BLaER1 treated with 17β-estradiol and CSF1 and Interleukin-3, amounts not matched to agents 10 nM and 100 nM (cell line): ENCODE measurements at regions not wholly inside any gene's neighbourhood (a gene's known extent, or its start where the extent isn't known, plus 50 kb on each side); places are given as distances from the start of the nearest gene placed in this dataset.

Source experiments
- H3K27ac ChIP-seq, 11 experiments: shearing (Covaris generic); formaldehyde crosslinking; 2 replicates each; pipeline ENCODE4 v1.8.1; 2022
- H3K27me3 ChIP-seq, 11 experiments: shearing (Covaris generic); formaldehyde crosslinking; 2 replicates each; pipeline ENCODE4 v1.8.1; 2022
- H3K36me3 ChIP-seq, 11 experiments: shearing (Covaris generic); formaldehyde crosslinking; 2 replicates each; pipeline ENCODE4 v1.8.1; 2022
- H3K4me1 ChIP-seq, 10 experiments: shearing (Covaris generic); formaldehyde crosslinking; 2 replicates each; pipeline ENCODE4 v1.8.1; 2022
- H3K4me2 ChIP-seq, 11 experiments: shearing (Covaris generic); formaldehyde crosslinking; 2 replicates each; pipeline ENCODE4 v1.8.1; 2022
- H3K4me3 ChIP-seq, 10 experiments: shearing (Covaris generic); formaldehyde crosslinking; 2 replicates each; pipeline ENCODE4 v1.8.1; 2022
- H3K9ac ChIP-seq, 11 experiments: shearing (Covaris generic); formaldehyde crosslinking; 2 replicates each; pipeline ENCODE4 v1.8.1; 2022
- H3K9me3 ChIP-seq, 11 experiments: shearing (Covaris generic); formaldehyde crosslinking; replicated peaks in 1 of 11; 2 replicates each; pipeline ENCODE4 v1.8.1; 2022
- H4K20me1 ChIP-seq, 11 experiments: shearing (Covaris generic); formaldehyde crosslinking; 2 replicates each; pipeline ENCODE4 v1.8.1; 2022
- Cebpa-rat ChIP-seq, 11 experiments: shearing (Covaris generic); IDR thresholded peaks; 2 replicates each; pipeline ENCODE4 v1.8.1; 2022

- no peak for TF ChIP-seq Cebpa-rat (IDR thresholded peaks at IDR 0.05)
- H3K36me3 ChIP-seq: no peaks in the 10 kb centered on the region
- H3K9me3 ChIP-seq: no peaks in the 10 kb centered on the region
- no peaks in the 10 kb centered on the region for H4K20me1 ChIP-seq
- H3K27me3 ChIP-seq: no peaks in the 10 kb centered on the region; a peak in 1 of 22 replicates
- peaks cover 0 to 2% (median 0%) of the 10 kb centered on the region in 10 experiments; a peak in 3 of 20 replicates for H3K4me1 ChIP-seq
- no peak overlapping the region for H3K4me2 ChIP-seq
- H3K9ac ChIP-seq: no peak overlapping the region
- no peak overlapping the region for H3K27ac ChIP-seq
- H3K4me3 ChIP-seq: no peak overlapping the region
These were observed 144.0 kb downstream of the CYSLTR2 start for GRCh38 chr13:48797761-48798160.

GRCh38 chr13:48798180-48798579, 144.5 kb downstream of the CYSLTR2 start:
- no peaks in the 10 kb centered on the region for H3K4me1 ChIP-seq
- no peaks in the 10 kb centered on the region for H3K36me3 ChIP-seq
- H4K20me1 ChIP-seq: no peaks in the 10 kb centered on the region
- no peak overlapping the region for H3K4me2 ChIP-seq
- H3K27ac ChIP-seq: no peak overlapping the region
- no peak for TF ChIP-seq Cebpa-rat (IDR thresholded peaks at IDR 0.05)
- H3K9ac ChIP-seq: no peak overlapping the region
- peaks cover 0 to under 1% (median 0%) of the 10 kb centered on the region in 11 experiments; a peak in 1 of 22 replicates for H3K27me3 ChIP-seq
- H3K9me3 ChIP-seq: peaks cover 0 to under 1% (median 0%) of the 10 kb centered on the region in 11 experiments; a peak in 1 of 22 replicates
- H3K4me3 ChIP-seq: no peak overlapping the region

GRCh38 chr13:48801255-48801654, 147.5 kb downstream of the CYSLTR2 start:
- Histone ChIP-seq H3K27ac (no peak overlapping the region), H3K4me2 (no peak overlapping the region), H3K27me3 (peaks cover 0 to 6% (median 0%) of the 10 kb centered on the region in 11 experiments; a peak in 1 of 22 replicates), H3K4me3 (no peak overlapping the region), H3K4me1 (peaks cover 0 to 17% (median 10%) of the 10 kb centered on the region in 10 experiments; a peak in 15 of 20 replicates), H3K36me3 (no peaks in the 10 kb centered on the region), H3K9me3 (peaks cover 0 to 7% (median 0%) of the 10 kb centered on the region in 11 experiments; a peak in 1 of 22 replicates), H4K20me1 (no peaks in the 10 kb centered on the region), H3K9ac (no peak overlapping the region)
- TF ChIP-seq Cebpa-rat (IDR thresholded peaks at IDR 0.05): no peak

GRCh38 chr13:48804821-48805601, 151.3 kb downstream of the CYSLTR2 start:
- H3K9ac ChIP-seq: no peak overlapping the region
- peaks cover 0 to 22% (median 10%) of the 10 kb centered on the region in 10 experiments; a peak in 15 of 20 replicates for H3K4me1 ChIP-seq
- peak overlapping the region in 8 of 11 experiments; percentile 6 to 57 (median 32); a peak in 11 of 22 replicates for H3K4me2 ChIP-seq
- H3K4me3 ChIP-seq: no peak overlapping the region
- H4K20me1 ChIP-seq: no peaks in the 10 kb centered on the region
- H3K9me3 ChIP-seq: peaks cover 0 to 7% (median 0%) of the 10 kb centered on the region in 11 experiments; a peak in 1 of 22 replicates
- H3K27ac ChIP-seq: no peak overlapping the region
- peaks cover 0 to 6% (median 0%) of the 10 kb centered on the region in 11 experiments; a peak in 1 of 22 replicates for H3K27me3 ChIP-seq
- no peaks in the 10 kb centered on the region for H3K36me3 ChIP-seq
- no peak for TF ChIP-seq Cebpa-rat (IDR thresholded peaks at IDR 0.05)

- Histone ChIP-seq H3K4me3 (no peak overlapping the region), H3K4me2 (peak overlapping the region in 3 of 11 experiments; percentile 34 to 57 (median 57); a peak in 3 of 22 replicates), H3K27me3 (peaks cover 0 to 6% (median 0%) of the 10 kb centered on the region in 11 experiments; a peak in 1 of 22 replicates), H3K9ac (no peak overlapping the region), H3K27ac (no peak overlapping the region), H3K9me3 (peaks cover 0 to 7% (median 0%) of the 10 kb centered on the region in 11 experiments; a peak in 1 of 22 replicates), H3K4me1 (peaks cover 0 to 22% (median 10%) of the 10 kb centered on the region in 10 experiments; a peak in 15 of 20 replicates), H4K20me1 (no peaks in the 10 kb centered on the region), H3K36me3 (no peaks in the 10 kb centered on the region)
- TF ChIP-seq Cebpa-rat (IDR thresholded peaks at IDR 0.05): no peak
These were observed 152.8 kb downstream of the CYSLTR2 start for GRCh38 chr13:48806522-48806921.

- Histone ChIP-seq H3K4me2 (no peak overlapping the region), H3K36me3 (no peaks in the 10 kb centered on the region), H3K4me1 (peaks cover 0 to 22% (median 10%) of the 10 kb centered on the region in 10 experiments; a peak in 15 of 20 replicates), H3K4me3 (no peak overlapping the region), H4K20me1 (no peaks in the 10 kb centered on the region), H3K9me3 (peaks cover 0 to 3% (median 0%) of the 10 kb centered on the region in 11 experiments; a peak in 2 of 22 replicates), H3K27ac (no peak overlapping the region), H3K9ac (no peak overlapping the region), H3K27me3 (0 out of 22 replicates have a peak, but pooled peaks cover 0 to 1% (median 0%) of the 10 kb centered on the region in 11 experiments)
- no peak for TF ChIP-seq Cebpa-rat (IDR thresholded peaks at IDR 0.05)
These were observed 155.0 kb downstream of the CYSLTR2 start for GRCh38 chr13:48808683-48809082.

- Histone ChIP-seq H3K36me3 (no peaks in the 10 kb centered on the region), H3K9ac (no peak overlapping the region), H3K27me3 (no peaks in the 10 kb centered on the region), H3K9me3 (no peaks in the 10 kb centered on the region; a peak in 1 of 22 replicates), H3K4me2 (no peak overlapping the region), H4K20me1 (no peaks in the 10 kb centered on the region), H3K27ac (no peak overlapping the region), H3K4me3 (no peak overlapping the region), H3K4me1 (peaks cover 0 to 17% (median 9%) of the 10 kb centered on the region in 10 experiments; a peak in 15 of 20 replicates)
- no peak for TF ChIP-seq Cebpa-rat (IDR thresholded peaks at IDR 0.05)
These were observed 156.3 kb downstream of the CYSLTR2 start for GRCh38 chr13:48810013-48810412.

GRCh38 chr13:48813518-48813917, 159.8 kb downstream of the CYSLTR2 start:
- Histone ChIP-seq H4K20me1 (no peaks in the 10 kb centered on the region), H3K27me3 (no peaks in the 10 kb centered on the region), H3K9ac (no peak overlapping the region), H3K4me1 (peaks cover 0 to 12% (median 0%) of the 10 kb centered on the region in 10 experiments; a peak in 6 of 20 replicates), H3K36me3 (no peaks in the 10 kb centered on the region), H3K9me3 (no peaks in the 10 kb centered on the region; a peak in 1 of 22 replicates), H3K27ac (no peak overlapping the region), H3K4me3 (no peak overlapping the region), H3K4me2 (no peak overlapping the region)
- no peak for TF ChIP-seq Cebpa-rat (IDR thresholded peaks at IDR 0.05)

GRCh38 chr13:48816700-48817099, 159.0 kb upstream of the FNDC3A start:
- Histone ChIP-seq H3K9ac (no peak overlapping the region), H3K36me3 (no peaks in the 10 kb centered on the region), H3K4me3 (no peak overlapping the region), H3K4me2 (peak overlapping the region in 4 of 11 experiments; percentile 7 to 31 (median 12); a peak in 3 of 22 replicates), H3K27ac (no peak overlapping the region), H3K27me3 (no peaks in the 10 kb centered on the region), H3K4me1 (peaks cover 0 to 12% (median 0%) of the 10 kb centered on the region in 10 experiments; a peak in 6 of 20 replicates), H4K20me1 (no peaks in the 10 kb centered on the region), H3K9me3 (no peaks in the 10 kb centered on the region; a peak in 1 of 22 replicates)
- no peak for TF ChIP-seq Cebpa-rat (IDR thresholded peaks at IDR 0.05)
